ENCODE measurements at regions not wholly inside any gene's neighbourhood (a gene's known extent, or its start where the extent isn't known, plus 50 kb on each side); places are given as distances from the start of the nearest gene placed in this dataset.
"Not testable (repeated sequence)": the region's sequence is repeated elsewhere in the genome, so short reads cannot be mapped to it uniquely, and the experiment has no call there.

GRCh38 chr5:70585996-70586395, 170.8 kb downstream of the GTF2H2C_2 start:
- H3K27ac ChIP-seq; intact Hi-C loops (cut with DNase I): not testable (repeated sequence)
- DNase-seq, result peak; percentile 71

More at GRCh38 chr5:70585996-70586395, 170.8 kb downstream of the GTF2H2C_2 start:
- H3K27me3 ChIP-seq (ENCODE audit: low read depth); ATAC-seq; H3K9me3 ChIP-seq; H3K4me1 ChIP-seq; H3K36me3 ChIP-seq: not testable (repeated sequence)
- H3K4me3 ChIP-seq, result peak overlapping the region; percentile 29
